Ascending aorta (tissue), 2 donors: ENCODE measurements at regions not wholly inside any gene's neighbourhood (a gene's known extent, or its start where the extent isn't known, plus 50 kb on each side); places are given as distances from the start of the nearest gene placed in this dataset.

Experiments
- DNase-seq, 2 donors: peaks; one replicate each; pipeline ENCODE4 v3.0.0-alpha.2; 2019; ENCODE audit warnings: low spot score in 2 of 2
- H3K27ac ChIP-seq, 2 donors: fragments of 200-600 bp; sonication (generic); one replicate each; pipeline ENCODE4 v1.5.1; 2016 to 2017; ENCODE audit warnings: mild to moderate bottlenecking in 1 of 2
- H3K27me3 ChIP-seq: fragments of 200-600 bp; sonication (generic); one replicate; pipeline ENCODE4 v1.5.1; 2017
- H3K36me3 ChIP-seq, 2 donors: fragments of 200-600 bp; sonication (generic); one replicate each; pipeline ENCODE4 v1.5.1; 2016
- H3K4me1 ChIP-seq, 2 donors: fragments of 200-600 bp; sonication (generic); one replicate each; pipeline ENCODE4 v1.5.1; 2016 to 2017; ENCODE audit warnings: mild to moderate bottlenecking in 1 of 2
- H3K4me3 ChIP-seq, 2 donors: fragments of 200-600 bp; sonication (generic); one replicate each; pipeline ENCODE4 v1.5.1; 2016 to 2017; ENCODE audit warnings: mild to moderate bottlenecking in 1 of 2
- H3K9me3 ChIP-seq, 2 donors: fragments of 200-600 bp; sonication (generic); one replicate each; pipeline ENCODE4 v1.5.1; 2016
- CTCF ChIP-seq, 3 experiments: fragments of 200-600 bp in 2 of 3; fragments of 450-650 bp in 1 of 3; sonication (generic) in 2 of 3; IDR thresholded peaks; one replicate each; pipeline ENCODE4 v1.5.1; 2016 to 2019; ENCODE audit warnings: antibody characterized with exemption in 3 of 3, mild to moderate bottlenecking in 1 of 3, moderate library complexity in 1 of 3
- intact Hi-C: fragments of 100-400 bp; cut with DNase I; formaldehyde crosslinking; loops from one replicate; pipeline ENCODE4 v1.15.1; 2023

DNA sequence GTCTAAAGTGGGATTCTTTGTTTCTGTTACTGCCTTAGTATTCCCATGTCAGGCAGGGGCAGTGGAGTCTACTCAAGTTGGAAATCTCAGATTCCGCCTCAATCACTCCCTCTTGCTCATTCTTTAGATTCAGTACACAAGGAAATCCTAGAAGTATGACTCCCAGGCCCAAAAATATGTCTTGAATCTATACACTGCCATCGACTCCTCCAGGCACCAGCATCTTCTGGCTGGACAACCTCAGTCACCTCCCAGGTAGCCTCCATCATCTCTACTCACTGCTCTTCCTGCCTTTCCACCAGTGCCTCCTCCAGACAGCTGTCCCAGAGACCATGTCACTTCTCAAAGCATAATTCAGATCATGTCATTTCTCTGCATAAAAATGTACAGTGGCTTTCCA lies 329.9 kb downstream of the CDC5L start:
- no peak overlapping the region for H3K4me3 ChIP-seq
- no peaks in the 10 kb centered on the region for H3K4me1 ChIP-seq
- H3K9me3 ChIP-seq = no peaks in the 10 kb centered on the region
- intact Hi-C loops = no loop called here
- no peaks in the 10 kb centered on the region for H3K27me3 ChIP-seq
- no peak overlapping the region for H3K27ac ChIP-seq
- no peak for TF ChIP-seq CTCF (IDR thresholded peaks at IDR 0.05)
- H3K36me3 ChIP-seq = no peaks in the 10 kb centered on the region
- DNase-seq = no peak

- H3K4me3 ChIP-seq = no peak overlapping the region
- no peak for TF ChIP-seq CTCF (IDR thresholded peaks at IDR 0.05)
- no peak overlapping the region for H3K27ac ChIP-seq
- intact Hi-C loops = no loop called here
- no peaks in the 10 kb centered on the region for H3K9me3 ChIP-seq
- peak in 1 of 2 donors; percentile 39 for DNase-seq
- no peaks in the 10 kb centered on the region for H3K36me3 ChIP-seq
- no peaks in the 10 kb centered on the region for H3K27me3 ChIP-seq
- no peaks in the 10 kb centered on the region for H3K4me1 ChIP-seq
These were observed 334.6 kb downstream of the CDC5L start for GRCh38 chr6:44721954-44722578.

- Histone ChIP-seq H3K4me3 (no peak overlapping the region), H3K27ac (no peak overlapping the region), H3K27me3 (no peaks in the 10 kb centered on the region), H3K4me1 (no peaks in the 10 kb centered on the region), H3K36me3 (no peaks in the 10 kb centered on the region), H3K9me3 (no peaks in the 10 kb centered on the region)
- no peak for DNase-seq
- intact Hi-C loops = no loop called here
- no peak for TF ChIP-seq CTCF (IDR thresholded peaks at IDR 0.05)
These were observed 335.2 kb downstream of the CDC5L start for GRCh38 chr6:44722736-44723135.

DNA sequence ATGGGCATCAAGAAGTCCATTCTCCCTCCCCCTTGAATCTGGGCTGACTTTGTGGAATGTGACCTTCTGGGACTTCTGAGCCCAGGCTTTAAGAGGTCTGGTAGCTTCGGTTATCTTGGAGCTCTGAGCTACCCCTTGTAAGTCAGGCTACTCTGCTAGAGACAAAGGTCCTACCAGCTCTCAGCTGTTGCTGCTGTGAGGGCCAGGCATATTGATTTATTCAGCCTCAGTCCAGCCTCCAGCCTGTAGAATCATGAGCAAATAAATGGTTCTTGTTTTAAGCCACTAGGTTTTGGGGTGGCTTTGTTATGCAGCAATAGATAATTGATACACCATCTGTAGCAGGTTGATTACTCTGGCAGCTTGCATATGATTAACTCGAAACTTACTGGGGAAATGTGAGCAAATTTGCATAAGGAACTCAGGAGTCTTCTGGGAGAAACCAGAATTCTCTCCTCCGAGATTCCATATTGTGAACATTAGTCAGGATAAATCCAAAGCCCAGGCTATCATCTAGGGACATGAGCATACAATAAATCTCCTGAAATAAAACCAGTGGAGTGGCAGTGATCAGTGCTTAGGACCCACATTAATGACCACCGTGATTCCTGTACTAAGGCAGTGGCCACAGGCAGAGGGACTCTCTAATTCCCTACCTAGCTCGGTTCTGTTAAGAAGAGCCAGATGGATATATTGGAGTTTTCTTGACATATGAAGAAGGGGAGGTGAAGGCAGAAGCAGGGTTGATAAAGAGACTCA lies 336.1 kb downstream of the CDC5L start:
- intact Hi-C loops = no loop called here
- Histone ChIP-seq H3K9me3 (no peaks in the 10 kb centered on the region), H3K27ac (no peak overlapping the region), H3K27me3 (no peaks in the 10 kb centered on the region), H3K4me3 (no peak overlapping the region), H3K4me1 (no peaks in the 10 kb centered on the region), H3K36me3 (no peaks in the 10 kb centered on the region)
- peak in 1 of 2 donors; percentile 5 for DNase-seq
- TF ChIP-seq CTCF (IDR thresholded peaks at IDR 0.05) = no peak

GRCh38 chr6:44725070-44725469 lies 337.6 kb downstream of the CDC5L start:
- Histone ChIP-seq H3K9me3 (no peaks in the 10 kb centered on the region), H3K4me3 (no peak overlapping the region), H3K36me3 (no peaks in the 10 kb centered on the region), H3K27ac (no peak overlapping the region), H3K27me3 (no peaks in the 10 kb centered on the region), H3K4me1 (no peaks in the 10 kb centered on the region)
- DNase-seq = peak in 1 of 2 donors; percentile 18
- TF ChIP-seq CTCF (IDR thresholded peaks at IDR 0.05) = no peak
- intact Hi-C loops = no loop called here
